ENCODE measurements at regions not wholly inside any gene's neighbourhood (a gene's known extent, or its start where the extent isn't known, plus 50 kb on each side); places are given as distances from the start of the nearest gene placed in this dataset.
"Not testable (repeated sequence)": the region's sequence is repeated elsewhere in the genome, so short reads cannot be mapped to it uniquely, and the experiment has no call there.

- intact Hi-C loops (cut with micrococcal nuclease): no loop called here
These were observed 216.7 kb upstream of the NPVF start for GRCh38 chr7:25444991-25445390.

GRCh38 chr7:25448301-25448700, 220.0 kb upstream of the NPVF start:
- intact Hi-C loops (cut with micrococcal nuclease): no loop called here

- intact Hi-C loops (cut with micrococcal nuclease): no loop called here
These were observed 225.7 kb upstream of the NPVF start for GRCh38 chr7:25454020-25454419.

GRCh38 chr7:25454562-25455041, 226.3 kb upstream of the NPVF start:
- intact Hi-C loops (cut with micrococcal nuclease): no loop called here

- intact Hi-C loops (cut with micrococcal nuclease): no loop called here
These were observed 227.5 kb upstream of the NPVF start for GRCh38 chr7:25455683-25456251.

GRCh38 chr7:25456467-25457171, 228.3 kb upstream of the NPVF start:
- intact Hi-C loops (cut with micrococcal nuclease): no loop called here

GRCh38 chr7:25459057-25459456, 230.8 kb upstream of the NPVF start:
- intact Hi-C loops (cut with micrococcal nuclease): no loop called here

- intact Hi-C loops (cut with micrococcal nuclease): no loop called here
These were observed 232.1 kb upstream of the NPVF start for GRCh38 chr7:25460433-25460832.

GRCh38 chr7:25469669-25470068, 241.4 kb upstream of the NPVF start:
- intact Hi-C loops (cut with micrococcal nuclease): no loop called here

- intact Hi-C loops (cut with micrococcal nuclease): no loop called here
These were observed 248.7 kb upstream of the NPVF start for GRCh38 chr7:25476863-25477499.

GRCh38 chr7:25478221-25478620, 249.9 kb upstream of the NPVF start:
- intact Hi-C loops (cut with micrococcal nuclease): not testable (repeated sequence)

- intact Hi-C loops (cut with micrococcal nuclease): no loop called here
These were observed 250.6 kb upstream of the NPVF start for GRCh38 chr7:25478925-25479324.

GRCh38 chr7:25481891-25482290, 253.6 kb upstream of the NPVF start:
- intact Hi-C loops (cut with micrococcal nuclease): no loop called here

GRCh38 chr7:25482631-25483030, 254.3 kb upstream of the NPVF start:
- intact Hi-C loops (cut with micrococcal nuclease): no loop called here

GRCh38 chr7:25485026-25485425, 256.7 kb upstream of the NPVF start:
- intact Hi-C loops (cut with micrococcal nuclease): no loop called here

GRCh38 chr7:25486656-25487055, 258.4 kb upstream of the NPVF start:
- intact Hi-C loops (cut with micrococcal nuclease): no loop called here

GRCh38 chr7:25493805-25494366, 265.6 kb upstream of the NPVF start:
- intact Hi-C loops (cut with micrococcal nuclease): no loop called here

- intact Hi-C loops (cut with micrococcal nuclease): no loop called here
These were observed 266.6 kb upstream of the NPVF start for GRCh38 chr7:25494896-25495295.

GRCh38 chr7:25495342-25496250, 267.3 kb upstream of the NPVF start:
- intact Hi-C loops (cut with micrococcal nuclease): loop anchor here (1.0 to 2.0 kb wide), 4 partner anchors 25 to 357 kb away; no protein-coding TSS in a partner anchor

GRCh38 chr7:25496476-25497368, 268.4 kb upstream of the NPVF start:
- intact Hi-C loops (cut with micrococcal nuclease): loop anchor here (1.0 to 2.0 kb wide), 4 partner anchors 24 to 356 kb away; no protein-coding TSS in a partner anchor

All from T-helper 1 cell treated with Interleukin-12 subunit alpha and Interleukin-12 subunit beta and Interleukin-4 antibody, amounts not matched to agents 30 ng/mL and 1 ng/mL, for 36 hours (primary cell).